ENCODE measurements at regions not wholly inside any gene's neighbourhood (a gene's known extent, or its start where the extent isn't known, plus 50 kb on each side); places are given as distances from the start of the nearest gene placed in this dataset.
"Not testable (repeated sequence)": the region's sequence is repeated elsewhere in the genome, so short reads cannot be mapped to it uniquely, and the experiment has no call there.

DNA sequence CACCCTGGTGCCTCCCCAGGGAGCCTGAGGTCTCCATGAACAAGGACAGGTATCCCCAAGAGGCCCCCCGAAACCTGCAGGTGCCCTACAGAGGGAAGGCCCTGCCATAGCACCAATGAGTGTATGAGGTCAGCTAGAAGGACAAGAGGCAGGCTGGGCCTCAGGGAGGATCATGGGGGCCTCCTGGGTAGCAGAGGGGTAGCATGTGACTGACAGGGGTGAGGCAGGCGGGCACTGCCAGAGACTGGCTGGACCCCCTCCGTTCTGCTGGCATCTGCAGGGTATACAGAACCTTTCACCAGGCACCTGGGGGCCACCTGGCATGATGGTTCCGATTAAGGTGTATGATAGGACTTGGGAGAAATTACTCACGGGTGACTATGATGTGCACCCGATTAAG lies 79.2 kb upstream of the KCTD7 start:
- Histone ChIP-seq H3K27me3 (ENCODE audit: control insufficient read depth in 1 of 2, insufficient read depth in 2 of 2, low read length in 2 of 2) (no peaks in the 10 kb centered on the region), H3K36me3 (ENCODE audit: insufficient read depth, low read length) (peaks cover 41% of the 10 kb centered on the region), H3K27ac (ENCODE audit: low read depth, low read length) (no peak overlapping the region), H3K9ac (ENCODE audit: low read length) (no peak overlapping the region), H3K4me3 (ENCODE audit: low read depth in 1 of 2, low read length in 2 of 2) (no peak overlapping the region), H3K4me1 (ENCODE audit: insufficient read depth, low read length) (no peaks in the 10 kb centered on the region), H3K9me3 (ENCODE audit: low read length) (no peaks in the 10 kb centered on the region)

DNA sequence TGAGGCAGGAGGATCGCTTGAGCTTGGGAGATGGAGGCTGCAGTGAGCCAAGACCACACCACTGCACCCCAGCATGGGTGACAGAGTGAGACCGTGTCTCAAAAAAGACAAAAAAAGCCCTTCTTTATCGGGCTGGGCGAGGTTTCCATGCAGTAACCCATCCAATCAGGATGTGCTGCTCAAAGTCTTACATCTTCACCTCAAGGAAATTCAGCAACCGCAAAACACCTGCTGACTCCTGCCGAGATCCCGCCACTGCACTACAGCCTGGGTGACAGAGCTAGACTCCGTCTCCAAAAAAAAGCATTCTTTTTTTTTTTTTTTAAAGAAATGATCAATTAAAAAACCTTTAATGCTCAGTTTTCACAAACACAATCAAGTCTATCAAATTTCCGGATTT lies 75.7 kb upstream of the KCTD7 start:
- Histone ChIP-seq H3K27ac (ENCODE audit: low read depth, low read length) (no peak overlapping the region), H3K36me3 (ENCODE audit: insufficient read depth, low read length) (peaks cover 38% of the 10 kb centered on the region), H3K9ac (ENCODE audit: low read length) (no peak overlapping the region), H3K9me3 (ENCODE audit: low read length) (no peaks in the 10 kb centered on the region), H3K4me1 (ENCODE audit: insufficient read depth, low read length) (peaks cover 8% of the 10 kb centered on the region), H3K27me3 (ENCODE audit: control insufficient read depth in 1 of 2, insufficient read depth in 2 of 2, low read length in 2 of 2) (no peaks in the 10 kb centered on the region), H3K4me3 (ENCODE audit: low read depth in 1 of 2, low read length in 2 of 2) (no peak overlapping the region)

DNA sequence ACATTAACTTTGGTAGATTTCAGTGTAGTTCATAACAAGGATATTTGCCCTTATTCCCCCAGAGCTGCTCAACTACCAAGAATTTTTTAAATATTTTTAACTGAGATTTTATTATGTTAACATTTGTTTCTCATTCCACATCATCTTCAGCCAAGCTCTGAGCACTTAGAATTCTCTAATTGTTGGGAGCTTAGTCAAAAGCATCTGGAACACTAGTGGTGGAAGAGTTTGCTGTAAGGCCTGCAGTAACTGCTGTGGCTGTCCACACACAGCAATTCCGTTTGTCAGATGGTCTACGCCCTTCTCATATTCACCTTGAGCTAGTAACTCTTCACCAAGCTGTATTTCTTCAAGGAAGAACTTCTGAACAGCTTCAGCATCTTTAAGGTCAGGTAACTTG lies 75.0 kb upstream of the KCTD7 start:
- not testable (repeated sequence) for H3K4me3 ChIP-seq (ENCODE audit: low read depth in 1 of 2, low read length in 2 of 2); H3K27me3 ChIP-seq (ENCODE audit: control insufficient read depth in 1 of 2, insufficient read depth in 2 of 2, low read length in 2 of 2); H3K4me1 ChIP-seq (ENCODE audit: insufficient read depth, low read length); H3K27ac ChIP-seq (ENCODE audit: low read depth, low read length); H3K9ac ChIP-seq (ENCODE audit: low read length); H3K9me3 ChIP-seq (ENCODE audit: low read length)
- H3K36me3 ChIP-seq (ENCODE audit: insufficient read depth, low read length): peaks cover 38% of the 10 kb centered on the region

DNA sequence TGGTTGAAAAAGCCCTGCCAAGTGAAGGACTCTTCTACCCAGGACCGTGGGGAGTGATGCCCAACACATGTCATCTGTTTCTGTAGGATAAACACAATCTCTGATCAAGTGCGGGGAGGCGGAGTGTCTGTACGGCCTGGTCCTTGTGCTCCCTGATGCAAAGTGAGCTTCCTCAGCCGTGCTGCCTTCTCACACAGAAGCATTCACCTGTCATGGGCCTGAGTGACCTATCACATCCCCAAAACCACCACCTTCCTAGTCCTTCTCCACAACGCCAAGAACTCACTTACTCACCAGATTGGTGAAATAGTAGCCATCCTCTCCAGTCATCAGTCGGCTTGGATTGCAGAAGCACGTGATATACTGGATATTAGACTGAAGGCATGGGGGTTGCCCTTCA lies 74.4 kb upstream of the KCTD7 start:
- H3K27ac ChIP-seq (ENCODE audit: low read depth, low read length); H3K9me3 ChIP-seq (ENCODE audit: low read length); H3K4me3 ChIP-seq (ENCODE audit: low read depth in 1 of 2, low read length in 2 of 2); H3K27me3 ChIP-seq (ENCODE audit: control insufficient read depth in 1 of 2, insufficient read depth in 2 of 2, low read length in 2 of 2); H3K4me1 ChIP-seq (ENCODE audit: insufficient read depth, low read length); H3K9ac ChIP-seq (ENCODE audit: low read length): not testable (repeated sequence)
- peaks cover 38% of the 10 kb centered on the region for H3K36me3 ChIP-seq (ENCODE audit: insufficient read depth, low read length)

DNA sequence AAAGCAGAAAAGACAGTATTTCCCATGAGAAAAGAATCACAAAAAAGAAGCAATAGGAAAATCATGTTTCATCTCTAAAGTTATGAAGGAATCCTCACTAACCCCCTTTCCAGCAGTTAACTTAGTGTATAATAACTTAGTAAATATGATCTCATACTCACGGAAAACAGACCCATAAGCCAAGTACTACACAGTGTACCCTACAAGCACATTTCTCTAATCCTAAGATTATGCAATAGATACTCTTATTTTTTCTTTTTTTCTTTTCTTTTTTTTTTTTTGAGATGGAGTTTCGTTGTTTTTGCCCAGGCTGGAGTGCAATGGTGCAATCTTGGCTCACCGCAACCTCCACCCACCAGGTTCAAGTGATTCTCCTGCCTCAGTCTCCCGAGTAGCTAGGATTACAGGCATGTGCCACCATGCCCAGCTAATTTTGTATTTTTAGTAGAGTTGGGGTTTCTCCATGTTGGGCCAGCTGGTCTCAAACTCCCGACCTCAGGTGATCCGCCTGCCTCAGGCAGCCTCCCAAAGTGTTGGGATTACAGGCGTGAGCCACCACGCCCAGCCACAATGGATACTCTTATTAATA lies 73.7 kb upstream of the KCTD7 start:
- peaks cover 38% of the 10 kb centered on the region for H3K36me3 ChIP-seq (ENCODE audit: insufficient read depth, low read length)
- H3K9me3 ChIP-seq (ENCODE audit: low read length); H3K9ac ChIP-seq (ENCODE audit: low read length); H3K4me1 ChIP-seq (ENCODE audit: insufficient read depth, low read length); H3K4me3 ChIP-seq (ENCODE audit: low read depth in 1 of 2, low read length in 2 of 2); H3K27me3 ChIP-seq (ENCODE audit: control insufficient read depth in 1 of 2, insufficient read depth in 2 of 2, low read length in 2 of 2); H3K27ac ChIP-seq (ENCODE audit: low read depth, low read length): not testable (repeated sequence)

DNA sequence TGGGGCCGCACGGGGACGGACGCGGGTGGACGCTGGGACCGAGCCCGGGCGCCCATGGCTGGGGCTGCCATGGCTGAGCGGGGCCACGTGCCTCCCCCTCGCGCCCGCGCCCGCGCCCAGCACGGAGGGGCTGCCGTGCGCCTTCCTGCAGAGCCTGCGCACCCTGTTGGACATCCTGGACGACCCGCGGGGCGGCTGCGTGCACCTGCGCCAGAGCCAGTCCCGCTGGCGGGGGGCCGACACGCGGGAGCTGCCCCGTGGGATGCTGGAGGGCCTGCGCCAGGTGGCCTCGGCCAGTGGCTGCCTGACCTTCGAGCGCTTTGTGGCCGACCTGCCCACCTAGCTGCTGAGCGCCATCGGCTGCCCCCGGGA lies 72.5 kb upstream of the KCTD7 start:
- peaks cover 29% of the 10 kb centered on the region for H3K36me3 ChIP-seq (ENCODE audit: insufficient read depth, low read length)

DNA sequence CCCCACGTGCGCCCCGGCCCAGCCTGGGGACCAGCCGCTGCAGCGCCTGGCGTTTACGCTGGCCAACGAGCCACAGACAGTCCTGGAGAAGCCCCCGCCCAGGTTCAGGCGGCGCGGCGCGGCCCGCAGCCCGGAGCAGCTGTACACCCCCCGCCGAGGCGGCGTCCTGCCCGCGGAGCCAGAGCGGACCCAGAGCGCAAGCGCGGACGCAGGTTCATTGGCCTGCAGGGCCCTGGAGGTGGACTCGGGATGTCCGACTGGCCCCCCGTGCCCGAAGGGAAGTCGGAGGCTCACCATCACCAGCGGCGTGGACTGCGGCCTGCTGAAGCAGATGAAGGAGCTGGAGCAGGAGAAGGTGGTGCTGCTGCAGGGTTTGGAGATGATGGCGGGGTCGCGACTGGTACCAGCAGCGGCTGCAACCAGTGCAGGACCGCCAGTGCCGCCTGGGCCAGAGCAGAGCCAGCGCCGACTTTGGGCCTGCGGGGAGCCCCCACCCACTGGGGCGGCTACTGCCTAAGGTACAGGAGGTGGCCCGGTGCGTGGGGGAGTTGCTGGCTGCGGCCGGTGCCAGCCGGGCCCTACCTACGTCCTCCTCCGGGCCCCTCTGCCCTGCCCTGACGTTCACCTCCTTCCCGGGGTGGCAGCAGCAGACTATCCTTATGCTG lies 72.0 kb upstream of the KCTD7 start:
- Histone ChIP-seq H3K4me3 (ENCODE audit: low read depth in 1 of 2, low read length in 2 of 2) (no peak overlapping the region), H3K9me3 (ENCODE audit: low read length) (no peaks in the 10 kb centered on the region), H3K9ac (ENCODE audit: low read length) (no peak overlapping the region), H3K27ac (ENCODE audit: low read depth, low read length) (no peak overlapping the region), H3K36me3 (ENCODE audit: insufficient read depth, low read length) (peaks cover 24% of the 10 kb centered on the region), H3K4me1 (ENCODE audit: insufficient read depth, low read length) (peaks cover 8% of the 10 kb centered on the region), H3K27me3 (ENCODE audit: control insufficient read depth in 1 of 2, insufficient read depth in 2 of 2, low read length in 2 of 2) (no peaks in the 10 kb centered on the region)

More for the DNA sequence above, 72.5 kb upstream of the KCTD7 start:
- Histone ChIP-seq H3K4me1 (ENCODE audit: insufficient read depth, low read length) (peaks cover 8% of the 10 kb centered on the region), H3K27me3 (ENCODE audit: control insufficient read depth in 1 of 2, insufficient read depth in 2 of 2, low read length in 2 of 2) (no peaks in the 10 kb centered on the region), H3K9me3 (ENCODE audit: low read length) (no peaks in the 10 kb centered on the region), H3K27ac (ENCODE audit: low read depth, low read length) (no peak overlapping the region), H3K4me3 (ENCODE audit: low read depth in 1 of 2, low read length in 2 of 2) (no peak overlapping the region), H3K9ac (ENCODE audit: low read length) (no peak overlapping the region)

DNA sequence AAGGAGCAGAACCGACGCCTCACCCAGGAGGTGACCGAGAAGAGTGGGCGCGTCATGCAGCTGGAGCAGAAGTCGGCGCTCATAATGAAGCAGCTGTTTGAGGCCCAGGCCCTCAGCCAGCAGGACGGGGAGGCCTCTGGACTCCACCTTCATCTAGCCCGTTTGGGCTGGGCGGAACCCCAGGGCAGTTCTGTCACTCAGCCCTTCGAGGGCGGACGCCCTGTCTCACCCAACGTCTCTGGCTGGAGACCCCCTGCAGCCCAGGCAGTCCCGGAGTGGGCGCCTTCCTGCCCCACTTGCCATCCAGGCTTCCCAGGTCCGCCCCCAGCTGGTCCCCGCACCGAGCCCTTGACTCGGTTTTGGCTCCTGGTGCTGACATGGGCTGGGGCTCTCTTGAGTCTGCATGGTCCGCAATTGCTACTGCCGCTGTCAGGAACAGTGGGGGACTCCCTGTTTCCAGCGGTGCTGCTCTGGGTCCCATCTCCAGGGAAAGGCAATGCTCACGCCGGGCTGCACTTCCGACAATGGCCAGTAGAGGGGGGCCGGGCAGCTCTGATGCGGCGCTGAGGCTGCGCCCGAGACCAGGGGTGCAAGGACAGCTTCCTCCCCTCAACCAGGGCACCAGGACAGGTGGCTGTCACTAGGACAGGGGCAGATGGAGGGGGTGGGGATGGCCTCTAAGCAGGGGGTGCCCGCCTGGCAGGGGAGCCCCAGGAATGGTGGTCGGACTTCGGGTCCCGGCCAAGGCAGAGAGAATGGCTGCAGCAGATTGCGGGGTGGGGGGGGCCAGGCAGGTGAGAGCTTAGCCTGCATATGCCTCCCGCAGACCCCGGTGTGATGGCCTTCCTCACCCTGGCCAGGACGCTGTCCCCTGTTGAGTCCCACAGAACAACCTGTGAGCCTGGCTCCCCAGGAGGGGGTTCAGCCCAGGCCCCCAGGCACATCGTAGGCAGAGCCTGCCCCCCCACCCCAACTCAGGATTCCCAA lies 71.2 kb upstream of the KCTD7 start:
- Histone ChIP-seq H3K27ac (ENCODE audit: low read depth, low read length) (peak overlapping the region; percentile 12), H3K36me3 (ENCODE audit: insufficient read depth, low read length) (peaks cover 17% of the 10 kb centered on the region), H3K4me3 (ENCODE audit: low read depth in 1 of 2, low read length in 2 of 2) (peak overlapping the region in 1 of 2 donors; percentile 18), H3K27me3 (ENCODE audit: control insufficient read depth in 1 of 2, insufficient read depth in 2 of 2, low read length in 2 of 2) (no peaks in the 10 kb centered on the region), H3K9ac (ENCODE audit: low read length) (no peak overlapping the region), H3K9me3 (ENCODE audit: low read length) (no peaks in the 10 kb centered on the region), H3K4me1 (ENCODE audit: insufficient read depth, low read length) (peaks cover 8% of the 10 kb centered on the region)

DNA sequence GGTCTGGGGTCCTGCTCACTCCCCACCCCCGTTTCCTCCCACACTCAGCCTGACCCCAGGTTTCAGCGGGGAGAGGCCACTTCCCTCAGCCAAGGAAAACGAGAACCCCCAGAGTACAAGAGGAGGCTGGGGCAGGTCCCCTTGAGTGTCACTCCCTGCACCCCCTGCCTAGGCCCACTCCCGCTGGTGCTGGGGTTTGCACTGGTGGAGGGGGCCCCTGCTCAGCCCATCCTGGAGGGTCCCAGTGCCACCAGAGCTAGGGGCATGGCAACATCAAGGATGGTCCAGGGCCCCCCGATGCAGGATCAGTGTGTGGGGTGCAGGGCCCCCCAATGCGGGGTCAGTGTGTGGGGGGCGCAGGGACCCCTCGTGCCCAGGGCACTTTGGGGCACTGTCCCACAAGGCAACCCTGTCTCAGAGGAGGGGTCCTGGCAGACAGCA lies 70.5 kb upstream of the KCTD7 start:
- Histone ChIP-seq H3K9ac (ENCODE audit: low read length) (no peak overlapping the region), H3K4me3 (ENCODE audit: low read depth in 1 of 2, low read length in 2 of 2) (no peak overlapping the region), H3K27ac (ENCODE audit: low read depth, low read length) (no peak overlapping the region), H3K4me1 (ENCODE audit: insufficient read depth, low read length) (peaks cover 8% of the 10 kb centered on the region), H3K9me3 (ENCODE audit: low read length) (no peaks in the 10 kb centered on the region), H3K27me3 (ENCODE audit: control insufficient read depth in 1 of 2, insufficient read depth in 2 of 2, low read length in 2 of 2) (no peaks in the 10 kb centered on the region), H3K36me3 (ENCODE audit: insufficient read depth, low read length) (peaks cover 10% of the 10 kb centered on the region)

DNA sequence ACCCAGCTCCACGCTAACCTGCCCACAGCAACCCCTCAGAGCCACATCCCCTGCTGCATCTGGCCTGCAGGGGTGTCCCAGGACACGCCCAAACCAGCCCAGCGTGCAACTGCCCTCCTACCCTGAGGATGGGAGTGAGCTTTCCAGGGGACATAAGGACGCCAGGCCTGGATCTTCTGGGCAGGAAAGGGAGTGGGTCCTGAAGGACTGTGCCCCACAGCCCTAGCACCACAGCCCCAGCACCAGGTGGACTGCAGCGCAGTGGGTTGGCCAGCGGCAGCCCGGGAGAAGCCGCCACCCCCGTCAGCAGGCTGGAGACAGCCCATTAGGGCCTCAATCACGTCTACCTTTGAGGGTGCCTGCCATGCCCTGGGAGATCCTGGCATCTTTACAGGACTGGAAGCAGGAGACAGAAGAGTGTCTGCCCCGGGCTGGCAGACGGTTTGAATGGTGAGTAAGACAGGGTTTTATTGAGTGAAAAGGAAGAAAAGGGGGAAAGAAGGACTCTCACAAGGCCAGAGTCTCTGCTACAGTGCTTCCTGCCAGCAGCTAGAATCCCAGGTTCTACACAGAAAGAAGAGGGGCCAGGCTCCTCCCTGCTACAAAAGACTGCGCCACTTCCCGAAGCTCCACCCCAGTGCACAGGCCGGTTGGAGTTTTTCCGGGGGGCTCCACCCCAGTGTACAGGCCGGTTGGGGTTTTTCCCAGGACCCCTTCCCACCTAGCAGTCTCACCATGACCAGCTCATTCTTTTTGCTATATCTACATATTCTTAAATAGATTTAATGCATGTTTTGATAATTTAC lies 69.8 kb upstream of the KCTD7 start:
- Histone ChIP-seq H3K9me3 (ENCODE audit: low read length) (no peaks in the 10 kb centered on the region), H3K27ac (ENCODE audit: low read depth, low read length) (no peak overlapping the region), H3K9ac (ENCODE audit: low read length) (no peak overlapping the region), H3K36me3 (ENCODE audit: insufficient read depth, low read length) (peaks cover 7% of the 10 kb centered on the region), H3K4me3 (ENCODE audit: low read depth in 1 of 2, low read length in 2 of 2) (no peak overlapping the region), H3K4me1 (ENCODE audit: insufficient read depth, low read length) (peaks cover 8% of the 10 kb centered on the region), H3K27me3 (ENCODE audit: control insufficient read depth in 1 of 2, insufficient read depth in 2 of 2, low read length in 2 of 2) (no peaks in the 10 kb centered on the region)

DNA sequence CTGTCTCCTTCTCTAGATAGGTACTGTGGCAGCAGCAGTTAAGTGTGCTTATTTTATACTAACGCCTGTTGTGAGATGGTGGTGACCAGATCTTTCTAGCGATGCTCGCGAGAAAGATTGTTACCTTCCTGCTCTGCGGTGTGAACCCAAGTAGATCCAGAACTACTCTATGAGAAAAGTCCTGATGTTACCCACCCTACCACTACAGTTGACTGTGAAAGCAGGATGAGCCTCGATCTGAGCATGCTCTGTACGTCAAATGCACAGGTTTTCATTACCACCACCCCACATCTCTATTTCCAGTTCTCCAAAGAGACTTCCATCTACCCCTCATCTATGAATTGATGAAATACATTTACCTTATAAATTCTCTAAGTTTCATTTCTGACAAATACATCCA lies 64.6 kb upstream of the KCTD7 start:
- H3K9me3 ChIP-seq (ENCODE audit: low read length): no peaks in the 10 kb centered on the region
- H3K36me3 ChIP-seq (ENCODE audit: insufficient read depth, low read length): peaks cover 13% of the 10 kb centered on the region
- H3K9ac ChIP-seq (ENCODE audit: low read length): no peak overlapping the region
- no peak overlapping the region for H3K27ac ChIP-seq (ENCODE audit: low read depth, low read length)
- peaks cover 12% of the 10 kb centered on the region for H3K4me1 ChIP-seq (ENCODE audit: insufficient read depth, low read length)
- no peak overlapping the region for H3K4me3 ChIP-seq (ENCODE audit: low read depth in 1 of 2, low read length in 2 of 2)
- H3K27me3 ChIP-seq (ENCODE audit: control insufficient read depth in 1 of 2, insufficient read depth in 2 of 2, low read length in 2 of 2): no peaks in the 10 kb centered on the region
